Activated CD4-positive, alpha-beta T cell treated with anti-CD3 and anti-CD28 coated beads, Interleukin-2, amount 50 U/mL, for 48 hours (primary cell): ENCODE measurements at regions not wholly inside any gene's neighbourhood (a gene's known extent, or its start where the extent isn't known, plus 50 kb on each side); places are given as distances from the start of the nearest gene placed in this dataset.
A peak's percentile ranks its signal among the peaks of the same experiment; 100 is the strongest.

Source experiments
- DNase-seq, 2 experiments: peaks; one replicate each; pipeline ENCODE4 v3.0.0-alpha.2; 2020

- DNase-seq, result no peak
Measured at GRCh38 chr6:14903176-14904038, 342.5 kb upstream of the JARID2 start.

DNA sequence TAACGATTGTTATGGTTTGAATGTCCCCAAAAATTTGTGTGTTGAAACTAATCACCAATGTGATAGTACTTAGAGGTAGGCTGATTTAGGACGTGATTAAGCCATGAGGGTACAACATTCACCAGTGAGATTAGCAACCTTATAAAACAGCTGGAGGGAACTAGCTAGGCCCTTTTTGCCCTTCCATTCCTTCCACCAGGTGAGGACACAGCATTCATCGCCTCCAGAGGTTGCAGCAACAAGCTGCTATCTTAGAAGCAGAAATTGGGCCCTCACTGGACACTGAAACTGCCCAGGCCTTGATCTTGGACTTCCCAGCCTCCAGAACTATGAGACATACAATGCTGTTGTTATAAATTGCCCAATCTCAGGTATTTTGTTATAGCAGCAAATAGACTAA, 340.7 kb upstream of the JARID2 start:
- DNase-seq, result no peak

DNA sequence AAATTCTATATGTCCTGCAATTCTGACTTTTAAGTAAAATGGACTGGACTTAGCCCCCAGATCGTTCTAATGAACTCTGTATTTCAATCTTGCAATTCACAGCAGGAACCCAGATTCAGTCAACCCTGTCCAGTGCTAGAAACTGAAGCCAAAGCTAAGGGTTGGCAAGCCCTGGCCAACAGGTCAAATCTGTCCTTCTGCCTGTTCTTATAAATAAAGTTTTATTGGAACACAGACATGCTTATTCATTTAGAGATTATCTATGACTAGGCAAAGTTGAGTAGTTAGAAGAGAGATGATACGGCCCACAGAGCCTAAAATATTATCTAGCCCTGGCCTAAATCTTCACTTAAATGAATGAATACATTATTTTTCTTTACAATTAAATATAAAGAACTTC, 339.2 kb upstream of the JARID2 start:
- no peak for DNase-seq

- DNase-seq, result peak in 1 of 2 experiments; percentile 16
Measured at GRCh38 chr6:14910692-14911547, 334.9 kb upstream of the JARID2 start.

- no peak for DNase-seq
Measured at GRCh38 chr6:14912226-14912625, 333.6 kb upstream of the JARID2 start.

- DNase-seq, result no peak
Measured at GRCh38 chr6:14912706-14913105, 333.2 kb upstream of the JARID2 start.

DNA sequence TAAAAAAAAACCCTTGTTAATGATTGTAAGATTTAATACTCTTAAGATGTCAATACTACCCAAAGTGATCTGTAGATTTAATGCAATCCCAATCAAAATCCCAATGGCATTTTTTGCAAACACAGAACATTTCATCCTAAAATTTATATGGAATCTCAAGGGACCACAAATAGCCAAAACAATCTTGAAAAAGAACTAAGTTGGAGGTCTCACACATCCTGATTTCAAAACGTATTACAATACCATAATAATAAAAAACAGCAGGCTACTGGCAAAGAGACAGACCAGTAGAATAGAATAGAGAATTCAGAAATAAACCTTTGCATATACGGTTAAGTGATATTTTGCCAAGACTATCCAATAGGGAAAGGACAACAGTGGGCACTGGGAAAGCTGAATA, 331.9 kb upstream of the JARID2 start:
- no peak for DNase-seq

DNA sequence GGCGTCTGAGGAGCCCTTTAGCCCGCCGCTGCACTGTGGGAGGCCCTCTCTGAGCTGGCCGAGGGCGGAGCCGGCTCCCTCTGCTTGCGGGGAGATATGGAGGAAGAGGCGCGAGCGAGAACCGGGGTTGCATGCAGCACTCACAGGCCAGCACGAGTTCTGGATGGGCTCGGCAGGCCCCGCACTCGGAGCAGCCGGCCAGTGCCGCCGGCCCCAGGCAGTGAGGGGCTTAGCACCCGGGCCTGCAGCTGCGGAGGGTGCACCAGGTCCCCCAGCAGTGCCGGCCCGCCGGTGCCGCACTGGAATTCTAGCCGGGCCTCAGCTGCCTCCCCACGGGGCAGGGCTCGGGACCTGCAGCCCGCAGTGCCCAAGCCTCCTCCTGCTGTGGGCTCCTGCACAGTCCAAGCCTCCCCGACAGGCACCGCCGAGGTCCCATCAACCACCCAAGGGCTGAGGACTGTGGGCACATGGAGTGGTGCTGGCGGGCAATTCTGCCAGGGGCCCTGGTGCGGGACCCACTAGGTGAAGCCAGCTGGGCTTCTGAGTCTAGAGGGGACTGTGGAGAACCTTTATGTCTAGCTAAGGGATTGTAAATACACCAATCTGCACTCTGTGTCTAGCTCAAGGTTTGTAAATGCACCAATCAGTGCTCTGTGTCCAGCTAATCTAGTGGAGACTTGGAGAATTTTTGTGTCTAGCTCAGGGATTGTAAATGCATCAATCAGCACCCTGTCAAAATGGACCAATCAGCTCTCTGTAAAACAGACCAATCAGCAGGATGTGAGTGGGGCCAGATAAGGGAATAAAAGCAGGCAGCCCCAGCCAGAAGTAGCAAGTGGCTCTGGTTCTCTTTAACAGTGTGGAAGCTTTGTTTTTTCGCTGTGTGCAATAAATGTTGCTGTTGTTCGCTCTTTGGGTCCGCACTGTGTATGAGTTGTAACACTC, 329.7 kb upstream of the JARID2 start:
- no peak for DNase-seq

DNA sequence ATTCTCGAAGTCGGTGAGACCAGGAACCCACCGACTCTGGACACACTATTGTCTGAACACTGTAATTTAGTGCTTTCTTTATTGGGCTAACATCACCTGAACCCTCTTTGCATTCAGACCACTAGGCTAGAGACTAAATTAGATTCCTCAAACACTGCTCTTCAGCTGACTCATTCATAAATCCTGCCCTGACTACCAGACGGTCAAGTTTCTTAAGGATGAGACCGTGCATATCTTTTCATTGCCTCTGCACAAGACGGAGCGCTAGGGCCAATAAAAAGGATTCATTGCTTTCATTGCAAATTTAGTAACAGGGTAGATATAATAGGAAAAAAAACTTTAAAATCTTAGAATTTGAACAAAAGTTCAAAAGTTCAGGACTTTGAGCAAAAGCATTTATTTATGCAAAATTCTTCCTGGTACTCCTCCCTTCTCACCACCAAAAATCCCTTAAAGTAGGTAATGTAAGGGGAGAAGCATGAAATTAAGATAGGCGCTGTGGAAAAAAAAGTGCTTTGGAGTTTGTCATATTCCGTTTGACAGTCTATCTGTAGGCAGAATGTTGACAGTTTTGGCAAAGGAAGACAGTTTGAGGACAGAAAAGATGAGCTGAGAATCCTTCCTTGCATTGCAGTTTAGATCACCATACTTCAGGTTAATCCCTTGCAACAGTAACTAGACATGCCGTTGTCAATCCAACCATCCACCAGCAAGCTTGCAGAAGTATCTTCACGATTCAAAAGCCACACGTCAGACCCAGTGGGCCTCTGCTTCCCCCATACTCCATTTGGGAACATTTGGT, 328.6 kb upstream of the JARID2 start:
- DNase-seq, result no peak

GRCh38 chr6:14918200-14918907, 327.5 kb upstream of the JARID2 start:
- no peak for DNase-seq

GRCh38 chr6:14919038-14919670, 326.7 kb upstream of the JARID2 start:
- no peak for DNase-seq

- no peak for DNase-seq
Measured at GRCh38 chr6:14920276-14920675, 325.6 kb upstream of the JARID2 start.

GRCh38 chr6:14921170-14921569, 324.7 kb upstream of the JARID2 start:
- no peak for DNase-seq

DNA sequence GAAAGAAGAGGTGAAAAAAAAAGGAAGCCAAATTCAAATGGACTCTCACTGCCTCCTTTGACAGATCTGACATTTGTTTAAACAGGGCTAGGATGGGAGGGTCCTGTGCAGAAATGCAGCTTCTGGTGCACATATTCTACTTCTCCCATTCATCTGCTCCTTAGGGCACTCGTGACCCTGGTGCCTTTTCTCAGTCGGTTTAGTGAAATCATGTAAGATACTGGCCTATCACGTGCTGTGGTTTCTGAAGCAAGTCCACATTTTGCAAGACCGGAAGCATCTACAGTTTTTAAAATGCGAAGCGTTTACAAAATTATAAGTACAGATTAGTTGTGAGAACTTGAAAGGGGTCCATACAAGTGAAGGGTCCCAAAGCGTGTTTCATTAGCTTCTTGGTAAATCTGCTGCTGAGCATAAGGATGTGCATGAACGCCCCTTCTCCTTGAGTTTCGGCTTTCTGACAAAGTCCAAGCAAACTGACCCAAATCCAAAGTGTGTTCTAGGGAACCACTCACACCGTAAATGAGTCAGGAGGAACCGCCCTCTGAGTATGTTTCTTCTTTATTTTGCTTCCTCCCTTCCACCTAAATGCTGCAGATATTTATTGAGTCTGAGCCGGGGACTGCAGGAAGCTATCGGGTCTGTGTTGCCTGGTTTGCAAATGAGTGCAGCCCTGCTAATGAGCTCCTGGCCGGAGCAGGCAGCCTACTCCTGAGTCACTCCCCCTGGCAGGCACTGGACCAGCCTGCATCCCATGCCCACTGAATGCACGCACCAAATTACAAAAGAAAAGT, 323.8 kb upstream of the JARID2 start:
- DNase-seq, result no peak

DNA sequence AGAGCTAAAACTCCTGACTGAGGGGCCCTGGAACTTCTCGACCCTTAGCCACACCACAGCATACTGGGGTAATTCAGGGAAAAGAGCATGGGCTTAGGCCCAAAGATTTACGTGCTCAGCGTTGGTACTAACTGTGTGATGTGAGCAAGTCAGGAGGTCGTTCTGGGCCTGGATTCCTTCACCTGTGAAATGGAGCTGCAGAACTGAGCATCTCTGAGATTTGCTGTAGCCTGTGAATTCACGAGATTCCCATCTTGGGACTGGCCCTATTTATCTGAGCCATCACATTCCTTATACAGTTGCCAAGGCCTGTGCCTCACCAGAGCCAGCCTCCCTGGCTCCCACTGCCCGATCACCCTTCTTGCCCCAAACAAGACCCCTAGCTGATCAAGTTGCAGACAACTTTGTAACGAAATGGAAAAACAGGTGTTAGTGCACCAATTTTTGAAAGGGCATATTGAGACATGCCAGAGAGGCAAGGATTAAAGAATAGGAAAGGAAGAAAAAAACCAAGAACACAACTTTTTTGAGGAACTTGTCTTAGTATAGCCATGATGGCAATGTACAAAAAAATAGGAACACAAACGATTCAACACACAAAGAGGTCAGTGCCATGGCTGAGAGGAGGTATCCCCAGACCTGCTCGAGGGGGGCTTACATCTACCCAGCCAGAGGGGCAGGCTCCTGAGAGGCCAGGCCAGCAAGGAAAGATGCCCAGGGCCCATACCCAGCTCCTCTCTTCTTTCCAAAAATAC, 323.0 kb upstream of the JARID2 start:
- no peak for DNase-seq

GRCh38 chr6:14924126-14925024, 321.5 kb upstream of the JARID2 start:
- DNase-seq, result no peak

DNA sequence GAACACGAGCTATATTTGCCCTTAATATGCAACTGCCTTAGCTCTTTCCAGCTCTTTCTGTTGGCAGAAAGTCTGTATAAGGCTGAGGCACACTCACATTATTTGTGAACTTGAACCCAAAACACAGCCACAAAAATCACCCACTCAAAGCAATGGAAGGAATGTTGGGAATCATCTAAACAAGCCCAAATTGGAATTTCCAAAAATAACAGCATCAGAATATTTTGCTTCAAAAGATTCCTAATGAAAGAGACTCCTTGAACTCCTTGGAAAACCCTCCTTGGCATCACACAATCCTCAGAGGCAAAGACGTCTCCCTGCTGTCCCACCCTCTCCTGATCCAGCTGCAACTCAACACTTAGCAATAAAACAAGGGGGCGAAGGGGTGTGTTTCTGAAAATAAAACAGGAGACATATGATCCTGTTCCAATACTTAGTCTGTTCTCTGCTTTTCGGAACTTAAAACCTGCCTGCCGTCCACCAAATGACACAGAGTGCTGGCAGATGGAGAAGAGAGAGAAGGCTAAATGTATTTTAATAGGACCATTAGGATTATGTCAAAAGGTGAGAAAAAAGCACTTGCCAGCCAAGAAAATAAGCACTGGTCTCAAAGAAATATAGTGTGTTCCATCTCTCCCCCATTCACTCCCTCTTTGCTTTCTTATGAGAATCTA, 320.7 kb upstream of the JARID2 start:
- DNase-seq, result no peak

DNA sequence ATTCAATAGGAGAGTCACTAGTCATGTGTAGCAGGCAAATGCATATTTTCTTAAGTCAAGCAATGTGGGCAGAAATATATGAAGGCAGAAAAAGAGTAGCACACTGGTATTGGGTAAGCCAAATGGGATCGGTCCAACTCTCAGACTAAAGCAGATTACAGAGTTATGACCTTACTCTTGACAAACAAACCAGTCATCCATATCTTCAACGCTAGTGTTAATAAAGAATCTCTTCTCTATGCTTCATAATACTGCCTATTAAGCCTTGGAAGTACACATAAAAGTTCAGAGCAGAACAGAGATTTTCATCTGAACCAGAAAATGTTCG, 320.2 kb upstream of the JARID2 start:
- no peak for DNase-seq
